ENCODE measurements at regions not wholly inside any gene's neighbourhood (a gene's known extent, or its start where the extent isn't known, plus 50 kb on each side); places are given as distances from the start of the nearest gene placed in this dataset.
A peak's percentile ranks its signal among the peaks of the same experiment; 100 is the strongest.
"Not testable (repeated sequence)": the region's sequence is repeated elsewhere in the genome, so short reads cannot be mapped to it uniquely, and the experiment has no call there.

- DNase-seq (ENCODE audit: low spot score), result not testable (repeated sequence)
These were observed 1711.3 kb downstream of the KHDRBS2 start for GRCh38 chr6:60574723-60575122.

GRCh38 chr6:60572607-60573006 is 1713.4 kb downstream of the KHDRBS2 start:
- not testable (repeated sequence) for DNase-seq (ENCODE audit: low spot score)

- not testable (repeated sequence) for DNase-seq (ENCODE audit: low spot score)
These were observed 1714.6 kb downstream of the KHDRBS2 start for GRCh38 chr6:60571293-60572016.

- DNase-seq (ENCODE audit: low spot score), result not testable (repeated sequence)
These were observed 1715.4 kb downstream of the KHDRBS2 start for GRCh38 chr6:60570599-60570998.

GRCh38 chr6:60567447-60568187 is 1718.4 kb downstream of the KHDRBS2 start:
- DNase-seq (ENCODE audit: low spot score), result not testable (repeated sequence)

GRCh38 chr6:60566387-60566786 is 1719.6 kb downstream of the KHDRBS2 start:
- not testable (repeated sequence) for DNase-seq (ENCODE audit: low spot score)

- DNase-seq (ENCODE audit: low spot score), result not testable (repeated sequence)
These were observed 1726.3 kb downstream of the KHDRBS2 start for GRCh38 chr6:60559702-60560101.

- DNase-seq (ENCODE audit: low spot score), result not testable (repeated sequence)
These were observed 1738.7 kb downstream of the KHDRBS2 start for GRCh38 chr6:60547340-60547739.

GRCh38 chr6:60524770-60525169 is 1761.3 kb downstream of the KHDRBS2 start:
- not testable (repeated sequence) for DNase-seq (ENCODE audit: low spot score)

- peak; percentile 5 for DNase-seq (ENCODE audit: low spot score)
These were observed 1808.3 kb downstream of the KHDRBS2 start for GRCh38 chr6:60477747-60478146.

- not testable (repeated sequence) for DNase-seq (ENCODE audit: low spot score)
These were observed 1812.2 kb downstream of the KHDRBS2 start for GRCh38 chr6:60473805-60474204.

GRCh38 chr6:60471426-60471825 is 1814.6 kb downstream of the KHDRBS2 start:
- DNase-seq (ENCODE audit: low spot score), result not testable (repeated sequence)

- not testable (repeated sequence) for DNase-seq (ENCODE audit: low spot score)
These were observed 1835.6 kb downstream of the KHDRBS2 start for GRCh38 chr6:60450428-60450827.

GRCh38 chr6:60444532-60444931 is 1841.5 kb downstream of the KHDRBS2 start:
- peak; percentile 1 for DNase-seq (ENCODE audit: low spot score)

- not testable (repeated sequence) for DNase-seq (ENCODE audit: low spot score)
These were observed 1846.3 kb downstream of the KHDRBS2 start for GRCh38 chr6:60439709-60440108.

GRCh38 chr6:60422691-60423090 is 1863.3 kb downstream of the KHDRBS2 start:
- DNase-seq (ENCODE audit: low spot score), result not testable (repeated sequence)

- not testable (repeated sequence) for DNase-seq (ENCODE audit: low spot score)
These were observed 1869.9 kb downstream of the KHDRBS2 start for GRCh38 chr6:60416118-60416517.

GRCh38 chr6:60408747-60409146 is 1877.3 kb downstream of the KHDRBS2 start:
- not testable (repeated sequence) for DNase-seq (ENCODE audit: low spot score)

GRCh38 chr6:60403268-60403667 is 1882.8 kb downstream of the KHDRBS2 start:
- not testable (repeated sequence) for DNase-seq (ENCODE audit: low spot score)

GRCh38 chr6:60402490-60402889 is 1883.5 kb downstream of the KHDRBS2 start:
- DNase-seq (ENCODE audit: low spot score), result not testable (repeated sequence)

- not testable (repeated sequence) for DNase-seq (ENCODE audit: low spot score)
These were observed 1890.8 kb downstream of the KHDRBS2 start for GRCh38 chr6:60395261-60395660.

GRCh38 chr6:60392969-60393368 is 1893.1 kb downstream of the KHDRBS2 start:
- DNase-seq (ENCODE audit: low spot score), result not testable (repeated sequence)

- DNase-seq (ENCODE audit: low spot score), result not testable (repeated sequence)
These were observed 1896.9 kb downstream of the KHDRBS2 start for GRCh38 chr6:60389094-60389493.

All from NAMALWA (cell line).